Epithelial cell of esophagus (primary cell): ENCODE measurements at regions not wholly inside any gene's neighbourhood (a gene's known extent, or its start where the extent isn't known, plus 50 kb on each side); places are given as distances from the start of the nearest gene placed in this dataset.
A peak's percentile ranks its signal among the peaks of the same experiment; 100 is the strongest.

Experiments used
- DNase-seq: peaks from one replicate; pipeline ENCODE4 v3.0.0; 2010; ENCODE audit warnings: low read depth
- H3K4me3 ChIP-seq: 2 replicates; pipeline ENCODE4 v1.5.1; 2011; ENCODE audit warnings: mild to moderate bottlenecking, low read length, control low read depth
- TF ChIP-seq, protein P1 (sequence below): IDR thresholded peaks from 2 replicates; pipeline ENCODE4 v1.5.1; 2011; ENCODE audit warnings: low read depth, mild to moderate bottlenecking, low read length, control low read depth, inconsistent platforms; ENCODE audit not compliant: insufficient read depth; ENCODE audit errors: missing control alignments

- no peak overlapping the region for H3K4me3 ChIP-seq
- TF ChIP-seq, protein P1, sequence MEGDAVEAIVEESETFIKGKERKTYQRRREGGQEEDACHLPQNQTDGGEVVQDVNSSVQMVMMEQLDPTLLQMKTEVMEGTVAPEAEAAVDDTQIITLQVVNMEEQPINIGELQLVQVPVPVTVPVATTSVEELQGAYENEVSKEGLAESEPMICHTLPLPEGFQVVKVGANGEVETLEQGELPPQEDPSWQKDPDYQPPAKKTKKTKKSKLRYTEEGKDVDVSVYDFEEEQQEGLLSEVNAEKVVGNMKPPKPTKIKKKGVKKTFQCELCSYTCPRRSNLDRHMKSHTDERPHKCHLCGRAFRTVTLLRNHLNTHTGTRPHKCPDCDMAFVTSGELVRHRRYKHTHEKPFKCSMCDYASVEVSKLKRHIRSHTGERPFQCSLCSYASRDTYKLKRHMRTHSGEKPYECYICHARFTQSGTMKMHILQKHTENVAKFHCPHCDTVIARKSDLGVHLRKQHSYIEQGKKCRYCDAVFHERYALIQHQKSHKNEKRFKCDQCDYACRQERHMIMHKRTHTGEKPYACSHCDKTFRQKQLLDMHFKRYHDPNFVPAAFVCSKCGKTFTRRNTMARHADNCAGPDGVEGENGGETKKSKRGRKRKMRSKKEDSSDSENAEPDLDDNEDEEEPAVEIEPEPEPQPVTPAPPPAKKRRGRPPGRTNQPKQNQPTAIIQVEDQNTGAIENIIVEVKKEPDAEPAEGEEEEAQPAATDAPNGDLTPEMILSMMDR, result no peak
- DNase-seq, result no peak
Observed at GRCh38 chr11:95341221-95341620, 110.2 kb upstream of the SESN3 start.

- DNase-seq, result peak; percentile 61
- TF ChIP-seq, protein P1, result no peak
- H3K4me3 ChIP-seq, result no peak overlapping the region
Observed at GRCh38 chr11:95339086-95339901, 108.3 kb upstream of the SESN3 start.

DNA sequence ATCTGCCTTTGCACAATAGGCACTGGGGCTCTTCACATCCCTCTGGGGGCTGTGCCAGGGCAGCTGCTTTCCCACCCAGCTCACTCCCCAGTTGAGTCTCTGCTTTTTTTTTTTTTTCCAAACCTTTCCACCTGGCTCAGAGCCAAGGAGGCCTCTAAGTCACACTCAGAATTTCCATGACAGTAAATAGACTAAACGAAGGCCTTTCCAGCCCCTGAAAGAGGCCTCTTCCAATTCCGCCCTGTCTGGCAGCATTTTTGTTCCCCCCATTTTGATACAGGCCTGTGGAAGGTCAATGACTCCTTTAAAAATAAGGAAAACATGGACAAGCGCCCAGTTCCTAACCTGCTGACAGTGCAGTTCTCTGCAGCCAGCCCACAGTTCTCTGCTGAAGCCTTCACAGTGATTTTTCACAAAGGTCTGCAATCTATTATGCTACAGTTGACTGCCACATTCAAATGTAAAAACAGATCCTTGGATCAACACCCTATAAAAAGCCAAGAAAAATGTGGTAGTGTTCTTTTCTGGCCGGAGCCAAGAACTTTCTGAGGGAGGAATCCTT lies 107.5 kb upstream of the SESN3 start:
- no peak overlapping the region for H3K4me3 ChIP-seq
- TF ChIP-seq, protein P1, result no peak
- peak; percentile 37 for DNase-seq

GRCh38 chr11:95337972-95338429 lies 107.0 kb upstream of the SESN3 start:
- no peak overlapping the region for H3K4me3 ChIP-seq
- DNase-seq, result no peak
- TF ChIP-seq, protein P1, result no peak

DNA sequence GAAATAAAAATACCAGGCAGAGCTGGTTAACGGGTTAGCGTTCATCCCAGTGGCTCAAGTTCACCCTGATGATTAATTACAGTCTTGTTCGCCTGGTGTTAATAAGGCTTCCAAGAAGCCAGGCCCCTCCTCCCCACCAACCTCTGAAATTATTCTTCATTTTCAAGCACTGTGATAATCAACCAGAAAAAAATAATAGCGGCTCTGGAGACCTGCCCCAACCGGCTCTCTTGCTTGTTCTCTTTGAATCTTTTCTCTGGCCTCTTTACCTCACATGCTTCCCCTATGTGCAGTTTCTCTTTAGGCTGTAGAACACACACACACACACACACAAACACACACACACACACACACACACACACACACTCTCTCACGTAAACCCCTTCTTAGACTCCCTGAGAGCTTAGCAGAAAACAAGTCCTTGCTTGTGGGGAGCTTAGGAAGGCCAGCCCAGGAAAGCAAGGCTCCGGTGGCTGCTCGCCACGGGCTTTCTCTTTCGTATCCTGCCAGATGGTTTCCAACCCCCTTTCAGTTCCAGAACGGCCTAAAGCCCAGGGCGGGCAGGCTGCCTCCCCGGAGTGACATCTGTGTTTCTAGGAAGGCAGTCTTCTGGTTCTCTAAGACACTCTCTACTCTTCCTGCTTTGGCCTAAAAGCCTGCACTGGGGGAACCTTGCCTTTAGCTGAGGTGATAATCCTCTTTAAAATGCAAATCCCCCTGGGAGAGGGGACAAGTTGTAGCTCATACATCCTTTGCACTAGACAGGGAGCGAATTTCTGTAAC lies 106.4 kb upstream of the SESN3 start:
- TF ChIP-seq, protein P1, result no peak
- peak; percentile 90 for DNase-seq
- no peak overlapping the region for H3K4me3 ChIP-seq

DNA sequence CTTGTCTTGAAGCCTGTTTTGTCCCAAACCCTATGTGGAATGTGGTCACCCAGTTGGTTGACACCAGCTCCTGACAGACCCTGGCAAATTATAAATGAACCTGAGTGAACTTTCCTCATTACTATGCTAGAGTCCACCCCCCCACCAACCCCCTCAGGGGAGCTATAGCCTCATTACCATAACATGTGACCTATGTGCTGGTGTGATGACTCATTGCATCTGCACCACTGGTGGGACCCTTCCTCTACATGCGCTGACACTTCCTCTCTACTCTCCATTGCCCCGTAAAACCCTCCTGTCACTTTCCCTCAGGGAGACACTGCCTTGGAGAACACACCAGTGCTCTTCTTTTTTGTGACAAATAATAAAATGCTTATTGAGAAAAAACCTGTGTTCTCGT lies 105.0 kb upstream of the SESN3 start:
- H3K4me3 ChIP-seq, result no peak overlapping the region
- TF ChIP-seq, protein P1, result no peak
- DNase-seq, result no peak
